Activated naive CD4-positive, alpha-beta T cell treated with anti-CD3 and anti-CD28 coated beads, Interleukin-2, amount 50 U/mL, for 72 hours (primary cell): ENCODE measurements at regions not wholly inside any gene's neighbourhood (a gene's known extent, or its start where the extent isn't known, plus 50 kb on each side); places are given as distances from the start of the nearest gene placed in this dataset.

Experiments used
- ATAC-seq, 2 donors: fragments of 150-1000 bp; cut with Tn5 transposase; 2 replicates each; pipeline ENCODE4 v1.10.0; 2021; ENCODE audit warnings: mild to moderate bottlenecking in 2 of 2, moderate library complexity in 2 of 2
- DNase-seq, 2 donors: peaks; one replicate each; pipeline ENCODE4 v3.0.0; 2021 to 2022; ENCODE audit warnings: low spot score in 2 of 2
- H3K27ac Mint-ChIP-seq, 2 donors: one replicate each; pipeline ENCODE4 v1.8.0; 2022; ENCODE audit warnings: mild to moderate bottlenecking in 2 of 2, mixed read lengths in 2 of 2
- H3K36me3 Mint-ChIP-seq, 2 donors: one replicate each; pipeline ENCODE4 v1.8.0; 2022; ENCODE audit warnings: mixed read lengths in 2 of 2
- H3K9me3 Mint-ChIP-seq, 2 donors: one replicate each; pipeline ENCODE4 v1.8.0; 2022; ENCODE audit warnings: mixed read lengths in 2 of 2

- no peaks in the 10 kb centered on the region for H3K9me3 Mint-ChIP-seq
- H3K36me3 Mint-ChIP-seq, result no peaks in the 10 kb centered on the region
- ATAC-seq, result no peak
- DNase-seq, result no peak
- no peak overlapping the region for H3K27ac Mint-ChIP-seq
Observed at GRCh38 chr14:61963926-61964325, 201.7 kb downstream of the SNAPC1 start.

- no peak for ATAC-seq
- DNase-seq, result no peak
- H3K27ac Mint-ChIP-seq, result no peak overlapping the region
- H3K9me3 Mint-ChIP-seq, result no peaks in the 10 kb centered on the region
- no peaks in the 10 kb centered on the region for H3K36me3 Mint-ChIP-seq
Observed at GRCh38 chr14:61965030-61965745, 203.0 kb downstream of the SNAPC1 start.

GRCh38 chr14:61968207-61968606 is 206.0 kb downstream of the SNAPC1 start:
- no peaks in the 10 kb centered on the region for H3K36me3 Mint-ChIP-seq
- H3K27ac Mint-ChIP-seq, result no peak overlapping the region
- no peak for DNase-seq
- H3K9me3 Mint-ChIP-seq, result no peaks in the 10 kb centered on the region
- ATAC-seq, result no peak

- peaks cover 0 to 12% of the 10 kb centered on the region in 2 donors for H3K36me3 Mint-ChIP-seq
- no peak for DNase-seq
- peaks cover 6 to 22% of the 10 kb centered on the region in 2 donors for H3K9me3 Mint-ChIP-seq
- no peak for ATAC-seq
- no peak overlapping the region for H3K27ac Mint-ChIP-seq
Observed at GRCh38 chr14:61972711-61973110, 210.5 kb downstream of the SNAPC1 start.

DNA sequence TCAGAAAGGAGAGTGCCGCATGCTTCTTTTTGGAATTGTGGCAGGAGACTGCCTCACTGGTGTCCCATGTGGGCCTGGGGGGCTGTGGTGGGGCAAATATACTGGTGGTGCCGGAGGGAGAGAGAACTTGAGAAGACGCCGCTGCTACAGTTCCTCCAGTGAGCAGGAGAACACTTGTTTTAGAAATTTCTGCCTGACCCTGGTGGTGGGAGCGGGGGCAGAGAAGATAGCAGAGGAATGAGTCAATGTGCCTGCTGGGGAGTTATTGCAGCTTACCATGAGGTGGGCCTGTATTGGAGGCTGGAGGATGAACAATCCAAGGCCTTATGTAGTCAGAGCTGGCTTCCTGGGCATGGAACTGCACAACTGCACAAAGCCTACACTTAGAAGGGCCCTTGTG is 211.8 kb downstream of the SNAPC1 start:
- H3K9me3 Mint-ChIP-seq, result peaks cover 11 to 22% of the 10 kb centered on the region in 2 donors
- ATAC-seq (no peak), DNase-seq (no peak)
- peaks cover 0 to 12% of the 10 kb centered on the region in 2 donors for H3K36me3 Mint-ChIP-seq
- H3K27ac Mint-ChIP-seq, result no peak overlapping the region

DNA sequence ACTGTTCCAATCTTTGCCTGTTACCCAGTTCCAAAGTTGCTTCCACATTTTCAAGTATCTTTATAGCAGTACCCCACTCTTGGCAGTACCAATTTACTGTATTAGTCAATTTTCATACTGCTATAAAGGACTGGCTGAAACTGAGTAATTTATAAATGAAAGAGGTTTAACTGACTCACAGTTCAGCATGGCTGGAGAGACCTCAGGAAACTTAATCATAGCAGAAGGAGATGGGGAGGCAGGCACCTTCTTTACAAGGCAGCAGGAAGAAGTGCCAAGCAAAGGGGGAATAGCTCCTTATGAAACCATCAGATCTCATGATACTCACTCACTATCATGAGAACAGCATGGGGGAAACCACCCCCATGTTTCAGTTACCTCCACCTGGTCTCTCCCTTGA is 215.0 kb downstream of the SNAPC1 start:
- Mint-ChIP-seq H3K9me3 (peaks cover 11 to 22% of the 10 kb centered on the region in 2 donors), H3K36me3 (peaks cover 0 to 12% of the 10 kb centered on the region in 2 donors), H3K27ac (no peak overlapping the region)
- peak in 1 of 2 donors; percentile 61 for ATAC-seq
- DNase-seq, result no peak

GRCh38 chr14:61988240-61988639 is 226.0 kb downstream of the SNAPC1 start:
- no peak for DNase-seq
- Mint-ChIP-seq H3K9me3 (no peaks in the 10 kb centered on the region), H3K36me3 (no peaks in the 10 kb centered on the region), H3K27ac (no peak overlapping the region)
- no peak for ATAC-seq

DNA sequence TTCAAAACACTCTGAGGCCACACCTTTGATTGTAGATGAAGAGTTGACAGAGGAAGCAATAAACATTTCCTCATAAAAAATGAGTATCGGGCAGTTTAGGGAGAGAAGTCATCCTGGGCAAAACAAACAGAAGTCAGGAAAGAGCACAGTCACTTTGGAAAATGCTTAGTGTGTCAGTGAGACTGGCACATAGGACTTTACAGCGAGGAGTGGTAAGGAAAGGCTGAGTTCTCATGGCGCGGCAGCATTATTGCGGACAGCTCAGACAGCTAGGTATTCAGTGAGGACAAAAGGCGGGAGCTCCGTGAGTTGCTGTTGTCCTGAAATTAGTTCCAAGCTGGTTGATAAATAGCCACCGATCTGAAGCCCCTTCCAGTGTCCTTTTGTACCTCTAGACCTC is 229.9 kb downstream of the SNAPC1 start:
- H3K36me3 Mint-ChIP-seq, result no peaks in the 10 kb centered on the region
- no peak overlapping the region for H3K27ac Mint-ChIP-seq
- DNase-seq (no peak), ATAC-seq (no peak)
- H3K9me3 Mint-ChIP-seq, result no peaks in the 10 kb centered on the region

DNA sequence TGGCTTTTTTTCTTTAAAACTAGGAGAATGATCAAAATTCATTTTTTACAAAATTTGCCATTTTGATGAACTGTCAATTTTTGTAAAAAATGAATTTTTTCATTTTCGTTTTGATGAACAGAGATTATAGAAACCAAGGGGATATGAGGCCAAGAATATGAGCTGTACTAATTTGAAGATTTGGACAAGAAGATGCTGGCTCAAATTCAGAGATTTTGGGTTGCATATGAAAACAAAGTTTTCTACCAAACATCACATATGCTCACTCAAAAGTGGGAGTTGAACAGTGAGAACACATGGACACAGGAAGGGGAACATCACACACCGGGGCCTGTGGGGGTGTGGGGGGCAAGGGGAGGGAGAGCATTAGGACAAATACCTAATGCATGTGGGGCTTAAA is 230.7 kb downstream of the SNAPC1 start:
- ATAC-seq, result no peak
- Mint-ChIP-seq H3K27ac (no peak overlapping the region), H3K36me3 (no peaks in the 10 kb centered on the region), H3K9me3 (no peaks in the 10 kb centered on the region)
- DNase-seq, result no peak

DNA sequence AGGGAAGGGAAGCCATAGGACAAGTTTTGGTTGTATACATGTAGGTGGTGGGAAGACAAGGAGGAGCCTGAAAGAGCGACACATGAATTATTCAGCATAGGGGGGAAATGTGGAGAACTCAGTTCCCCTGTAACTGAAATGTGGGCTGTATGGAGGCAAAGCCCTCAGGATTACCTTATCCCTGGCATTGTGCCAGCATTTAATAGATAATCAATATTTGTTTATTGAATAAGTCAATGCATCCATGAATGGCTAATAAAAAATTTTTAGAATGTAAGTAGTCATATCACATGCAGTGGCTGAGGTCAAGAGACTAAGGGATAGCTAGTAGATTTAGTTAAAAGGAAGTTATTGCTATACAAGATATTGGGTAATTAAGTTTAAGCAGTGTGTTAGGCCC is 232.4 kb downstream of the SNAPC1 start:
- DNase-seq (no peak), ATAC-seq (no peak)
- Mint-ChIP-seq H3K27ac (no peak overlapping the region), H3K36me3 (no peaks in the 10 kb centered on the region), H3K9me3 (no peaks in the 10 kb centered on the region)

GRCh38 chr14:61996753-61997152 is 234.5 kb downstream of the SNAPC1 start:
- Mint-ChIP-seq H3K27ac (no peak overlapping the region), H3K36me3 (peaks cover 0 to 3% of the 10 kb centered on the region in 2 donors), H3K9me3 (peaks cover 2 to 5% of the 10 kb centered on the region in 2 donors)
- ATAC-seq, result no peak
- no peak for DNase-seq

GRCh38 chr14:61997161-61997560 is 234.9 kb downstream of the SNAPC1 start:
- H3K9me3 Mint-ChIP-seq, result peaks cover 6 to 9% of the 10 kb centered on the region in 2 donors
- DNase-seq (no peak), ATAC-seq (no peak)
- peaks cover 0 to 7% of the 10 kb centered on the region in 2 donors for H3K36me3 Mint-ChIP-seq
- H3K27ac Mint-ChIP-seq, result no peak overlapping the region

DNA sequence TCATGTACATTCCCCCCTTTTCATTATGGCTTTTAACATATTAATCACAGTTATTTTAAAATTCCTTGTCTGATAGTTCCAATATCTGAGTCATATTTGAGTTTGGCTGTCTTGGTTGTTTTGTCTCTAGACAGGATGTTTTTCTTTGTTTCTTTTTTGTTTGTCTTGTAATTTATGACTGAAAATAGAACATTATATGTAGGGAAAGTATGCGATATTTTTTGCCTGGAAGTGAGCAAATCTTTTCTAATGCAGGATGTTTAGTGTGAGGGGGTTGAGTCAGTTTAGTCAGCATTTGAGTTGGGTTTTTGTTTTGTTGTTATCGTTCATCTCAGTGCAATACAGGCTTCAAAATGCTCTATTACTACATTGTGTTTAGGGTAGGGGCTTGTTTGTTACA is 239.7 kb downstream of the SNAPC1 start:
- H3K9me3 Mint-ChIP-seq, result peaks cover 25 to 26% of the 10 kb centered on the region in 2 donors
- H3K36me3 Mint-ChIP-seq, result peaks cover 8 to 25% of the 10 kb centered on the region in 2 donors
- no peak overlapping the region for H3K27ac Mint-ChIP-seq
- no peak for DNase-seq
- ATAC-seq, result no peak

GRCh38 chr14:62002642-62003041 is 240.4 kb downstream of the SNAPC1 start:
- ATAC-seq (peak; percentile 90 to 98), DNase-seq (no peak)
- H3K9me3 Mint-ChIP-seq, result peaks cover 25 to 26% of the 10 kb centered on the region in 2 donors
- no peak overlapping the region for H3K27ac Mint-ChIP-seq
- H3K36me3 Mint-ChIP-seq, result peaks cover 8 to 25% of the 10 kb centered on the region in 2 donors

DNA sequence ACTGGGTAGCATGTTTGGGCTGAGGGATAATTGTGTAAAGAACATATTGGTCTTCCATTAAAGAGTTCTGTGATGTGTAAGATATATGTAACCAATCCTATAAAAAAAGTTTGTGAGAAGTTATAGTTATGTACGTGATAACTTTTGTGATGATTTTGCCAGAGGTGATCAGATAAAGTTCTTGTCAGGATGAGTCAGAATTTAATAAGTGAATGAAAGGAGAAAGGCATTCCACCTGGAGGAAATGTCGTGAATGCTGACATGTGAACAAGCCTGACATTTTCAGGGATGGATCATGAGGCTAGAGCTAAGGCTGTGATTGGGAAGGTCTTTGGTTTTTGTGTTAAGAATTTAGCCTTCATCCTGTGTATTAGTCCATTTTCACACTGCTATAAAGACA is 241.5 kb downstream of the SNAPC1 start:
- Mint-ChIP-seq H3K36me3 (peaks cover 8 to 25% of the 10 kb centered on the region in 2 donors), H3K9me3 (peaks cover 25 to 26% of the 10 kb centered on the region in 2 donors), H3K27ac (no peak overlapping the region)
- no peak for DNase-seq
- ATAC-seq, result no peak

- DNase-seq (no peak), ATAC-seq (no peak)
- Mint-ChIP-seq H3K9me3 (peaks cover 25 to 26% of the 10 kb centered on the region in 2 donors), H3K27ac (no peak overlapping the region), H3K36me3 (peaks cover 8 to 25% of the 10 kb centered on the region in 2 donors)
Observed at GRCh38 chr14:62006116-62006731, 244.0 kb downstream of the SNAPC1 start.

- no peaks in the 10 kb centered on the region for H3K36me3 Mint-ChIP-seq
- H3K27ac Mint-ChIP-seq, result no peak overlapping the region
- DNase-seq (no peak), ATAC-seq (no peak)
- H3K9me3 Mint-ChIP-seq, result no peaks in the 10 kb centered on the region
Observed at GRCh38 chr14:62015243-62015642, 253.0 kb downstream of the SNAPC1 start.

DNA sequence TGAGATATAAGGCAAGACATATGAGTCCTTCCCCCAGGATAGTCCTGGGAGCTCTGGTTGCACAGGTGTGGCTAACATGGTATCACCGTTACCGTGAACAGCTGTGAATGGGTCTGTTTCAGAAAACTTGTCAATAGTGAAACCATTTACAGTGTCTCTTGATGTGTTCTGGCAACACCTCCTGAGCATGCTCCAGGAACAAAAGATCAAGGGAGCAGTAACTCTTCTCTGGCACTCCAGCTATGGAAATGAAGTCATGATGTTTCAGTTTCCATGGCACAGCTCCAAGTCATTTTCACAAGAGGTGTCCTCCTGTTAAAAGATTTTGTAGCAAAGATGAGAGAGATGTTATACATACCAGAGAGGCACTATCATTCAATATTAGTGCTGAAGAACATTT is 253.7 kb downstream of the SNAPC1 start:
- Mint-ChIP-seq H3K27ac (no peak overlapping the region), H3K36me3 (no peaks in the 10 kb centered on the region), H3K9me3 (no peaks in the 10 kb centered on the region)
- ATAC-seq (peak in 1 of 2 donors; percentile 61), DNase-seq (no peak)
